ENCODE measurements at regions not wholly inside any gene's neighbourhood (a gene's known extent, or its start where the extent isn't known, plus 50 kb on each side); places are given as distances from the start of the nearest gene placed in this dataset.

- 0 out of 2 replicates have a peak, but pooled peaks have one; percentile 14 for TF ChIP-seq ATF7 (IDR thresholded peaks at IDR 0.05)
- TF ChIP-seq LARP7 (IDR thresholded peaks at IDR 0.05), result no peak
- no peak for TF ChIP-seq POLR2A (conservative IDR thresholded peaks at IDR 0.05)
- no peak for TF ChIP-seq THRAP3 (IDR thresholded peaks at IDR 0.05; ENCODE audit: borderline replicate concordance)
- no peak for TF ChIP-seq U2AF2 (optimal IDR thresholded peaks at IDR 0.05; ENCODE audit: low read depth, low read length)
- no peak for TF ChIP-seq RBBP5 (IDR thresholded peaks at IDR 0.05; ENCODE audit: borderline replicate concordance, insufficient read depth, low read length, poor library complexity, severe bottlenecking)
- TF ChIP-seq HOXB6 (CRISPR knock-in tag; IDR thresholded peaks at IDR 0.05; ENCODE audit: borderline replicate concordance), result no peak
- TF ChIP-seq RCOR1 (IDR thresholded peaks at IDR 0.05; ENCODE audit: borderline replicate concordance in 1 of 2, low read depth in 2 of 2, low read length in 2 of 2), result peak; percentile 48 to 88; a peak in 2 of 4 replicates
- no peak for TF ChIP-seq ARHGAP35 (IDR thresholded peaks at IDR 0.05; ENCODE audit: partially characterized antibody)
- TF ChIP-seq ZNF197 (CRISPR knock-in tag; IDR thresholded peaks at IDR 0.05; ENCODE audit: low read depth), result no peak
- peak; percentile 59 for TF ChIP-seq TAL1 (IDR thresholded peaks at IDR 0.05)
- TF ChIP-seq IRF1 (CRISPR knock-in tag; IDR thresholded peaks at IDR 0.05; ENCODE audit: borderline replicate concordance), result no peak
- TF ChIP-seq NR2C2 (CRISPR knock-in tag; IDR thresholded peaks at IDR 0.05), result no peak
- no peak for TF ChIP-seq NR2C2 (tag; IDR thresholded peaks at IDR 0.05)
- no peak for TF ChIP-seq MAX (CRISPR knock-in tag; IDR thresholded peaks at IDR 0.05)
- TF ChIP-seq ZEB2 (IDR thresholded peaks at IDR 0.05), result no peak
- TF ChIP-seq MTA2 (IDR thresholded peaks at IDR 0.05; ENCODE audit: low read depth), result 0 out of 2 replicates have a peak, but pooled peaks have one; percentile 34
- no peak for TF ChIP-seq ZNF644 (tag; IDR thresholded peaks at IDR 0.05; ENCODE audit: low read depth)
- TF ChIP-seq SRSF1 (IDR thresholded peaks at IDR 0.05; ENCODE audit: low read depth, low read length), result no peak
- no peak for TF ChIP-seq KLF6 (CRISPR knock-in tag; IDR thresholded peaks at IDR 0.05; ENCODE audit: borderline replicate concordance)
- no peak for TF ChIP-seq ZNF316 (IDR thresholded peaks at IDR 0.05)
- TF ChIP-seq NR2F6 (CRISPR knock-in tag; IDR thresholded peaks at IDR 0.05), result no peak
- TF ChIP-seq SPI1 (IDR thresholded peaks at IDR 0.05; ENCODE audit: borderline replicate concordance, low read depth, low read length), result no peak
- TF ChIP-seq HDAC2 (IDR thresholded peaks at IDR 0.05), result 0 out of 2 replicates have a peak, but pooled peaks have one; percentile 50
- no peak for TF ChIP-seq HIVEP1 (CRISPR knock-in tag; IDR thresholded peaks at IDR 0.05)
- peak; percentile 94 to 95 for TF ChIP-seq KDM1A (IDR thresholded peaks at IDR 0.05)
- TF ChIP-seq TSC22D4 (tag; IDR thresholded peaks at IDR 0.05), result no peak
- TF ChIP-seq HDAC1 (IDR thresholded peaks at IDR 0.05), result peak in 1 of 2 experiments; percentile 86; a peak in 2 of 4 replicates
- TF ChIP-seq ZFX (CRISPR knock-in tag; IDR thresholded peaks at IDR 0.05), result no peak
- no peak for TF ChIP-seq ZNF311 (CRISPR knock-in tag; IDR thresholded peaks at IDR 0.05)
- TF ChIP-seq ZNF696 (CRISPR knock-in tag; conservative IDR thresholded peaks at IDR 0.05), result no peak
These were observed 74.1 kb upstream of the JUN start (continued) for GRCh38 chr1:58857680-58858673.
